Mesothelial cell of epicardium (in vitro differentiated cells): ENCODE measurements at regions not wholly inside any gene's neighbourhood (a gene's known extent, or its start where the extent isn't known, plus 50 kb on each side); places are given as distances from the start of the nearest gene placed in this dataset.

Experiments used
- DNase-seq, 2 experiments: peaks; one replicate each; pipeline ENCODE4 v3.0.0; 2021; ENCODE audit warnings: low spot score in 2 of 2; ENCODE audit not compliant: unreplicated experiment in 2 of 2
- H3K27ac Mint-ChIP-seq: 2 replicates; pipeline ENCODE4 v1.8.0; 2021; ENCODE audit warnings: mixed read lengths
- H3K27me3 Mint-ChIP-seq: 2 replicates; pipeline ENCODE4 v1.8.0; 2021; ENCODE audit warnings: low read depth, mixed read lengths
- H3K36me3 Mint-ChIP-seq: 2 replicates; pipeline ENCODE4 v1.8.0; 2021; ENCODE audit warnings: mixed read lengths
- H3K4me1 Mint-ChIP-seq: 2 replicates; pipeline ENCODE4 v1.8.0; 2021; ENCODE audit warnings: mixed read lengths
- H3K4me3 Mint-ChIP-seq: 2 replicates; pipeline ENCODE4 v1.8.0; 2021; ENCODE audit warnings: mild to moderate bottlenecking, moderate library complexity, mixed read lengths
- H3K9me3 Mint-ChIP-seq: 2 replicates; pipeline ENCODE4 v1.8.0; 2021; ENCODE audit warnings: mixed read lengths
- CTCF ChIP-seq: fragments of 200-600 bp; sonication (generic); IDR thresholded peaks from one replicate; pipeline ENCODE4 v1.5.0; 2021; ENCODE audit warnings: antibody characterized with exemption; ENCODE audit not compliant: unreplicated experiment

- Mint-ChIP-seq H3K27me3 (peaks cover 2% of the 10 kb centered on the region), H3K9me3 (no peaks in the 10 kb centered on the region), H3K36me3 (no peaks in the 10 kb centered on the region), H3K4me3 (no peak overlapping the region), H3K27ac (peak overlapping the region; percentile 74), H3K4me1 (peaks cover 29% of the 10 kb centered on the region)
- TF ChIP-seq CTCF: no peak
- DNase-seq: no peak
Observed at GRCh38 chr6:50952092-50952907, 133.6 kb downstream of the TFAP2B start.

- TF ChIP-seq CTCF: no peak
- no peak for DNase-seq
- Mint-ChIP-seq H3K4me3 (no peak overlapping the region), H3K36me3 (no peaks in the 10 kb centered on the region), H3K9me3 (no peaks in the 10 kb centered on the region), H3K27me3 (no peaks in the 10 kb centered on the region), H3K4me1 (peaks cover 27% of the 10 kb centered on the region), H3K27ac (no peak overlapping the region)
Observed at GRCh38 chr6:50956014-50956413, 137.3 kb downstream of the TFAP2B start.

- TF ChIP-seq CTCF: no peak
- Mint-ChIP-seq H3K27ac (no peak overlapping the region), H3K9me3 (no peaks in the 10 kb centered on the region), H3K36me3 (no peaks in the 10 kb centered on the region), H3K4me1 (peaks cover 14% of the 10 kb centered on the region), H3K27me3 (no peaks in the 10 kb centered on the region), H3K4me3 (no peak overlapping the region)
- DNase-seq: no peak
Observed at GRCh38 chr6:50958148-50958697, 139.6 kb downstream of the TFAP2B start.

GRCh38 chr6:50959081-50959641 is 140.5 kb downstream of the TFAP2B start:
- Mint-ChIP-seq H3K4me1 (peaks cover 14% of the 10 kb centered on the region), H3K9me3 (no peaks in the 10 kb centered on the region), H3K27ac (no peak overlapping the region), H3K27me3 (no peaks in the 10 kb centered on the region), H3K36me3 (no peaks in the 10 kb centered on the region), H3K4me3 (no peak overlapping the region)
- no peak for DNase-seq
- no peak for TF ChIP-seq CTCF

GRCh38 chr6:50961611-50962010 is 142.9 kb downstream of the TFAP2B start:
- peaks cover 11% of the 10 kb centered on the region for H3K4me1 Mint-ChIP-seq
- no peak overlapping the region for H3K4me3 Mint-ChIP-seq
- no peak for DNase-seq
- no peak for TF ChIP-seq CTCF
- H3K27ac Mint-ChIP-seq: no peak overlapping the region
- no peaks in the 10 kb centered on the region for H3K9me3 Mint-ChIP-seq
- no peaks in the 10 kb centered on the region for H3K36me3 Mint-ChIP-seq
- no peaks in the 10 kb centered on the region for H3K27me3 Mint-ChIP-seq
